Suprapubic skin (tissue), 3 donors: ENCODE measurements at regions not wholly inside any gene's neighbourhood (a gene's known extent, or its start where the extent isn't known, plus 50 kb on each side); places are given as distances from the start of the nearest gene placed in this dataset.

Experiments
- POLR2AphosphoS5 ChIP-seq, 3 donors: sonication (generic); formaldehyde crosslinking; IDR thresholded peaks; one replicate each; pipeline ENCODE4 v1.6.1; 2017; ENCODE audit warnings: antibody characterized with exemption in 3 of 3
- TF ChIP-seq, protein P1 (sequence below), 2 donors: fragments of 200-600 bp in 1 of 2; fragments of 450-650 bp in 1 of 2; sonication (generic) in 1 of 2; IDR thresholded peaks; one replicate each; pipeline ENCODE4 v1.5.1; 2016 to 2019; ENCODE audit warnings: antibody characterized with exemption in 2 of 2, mild to moderate bottlenecking in 1 of 2, moderate library complexity in 1 of 2

GRCh38 chr17:73827627-73828291 is 183.5 kb upstream of the SDK2 start:
- TF ChIP-seq POLR2AphosphoS5 (IDR thresholded peaks at IDR 0.05): no peak
- TF ChIP-seq, protein P1, sequence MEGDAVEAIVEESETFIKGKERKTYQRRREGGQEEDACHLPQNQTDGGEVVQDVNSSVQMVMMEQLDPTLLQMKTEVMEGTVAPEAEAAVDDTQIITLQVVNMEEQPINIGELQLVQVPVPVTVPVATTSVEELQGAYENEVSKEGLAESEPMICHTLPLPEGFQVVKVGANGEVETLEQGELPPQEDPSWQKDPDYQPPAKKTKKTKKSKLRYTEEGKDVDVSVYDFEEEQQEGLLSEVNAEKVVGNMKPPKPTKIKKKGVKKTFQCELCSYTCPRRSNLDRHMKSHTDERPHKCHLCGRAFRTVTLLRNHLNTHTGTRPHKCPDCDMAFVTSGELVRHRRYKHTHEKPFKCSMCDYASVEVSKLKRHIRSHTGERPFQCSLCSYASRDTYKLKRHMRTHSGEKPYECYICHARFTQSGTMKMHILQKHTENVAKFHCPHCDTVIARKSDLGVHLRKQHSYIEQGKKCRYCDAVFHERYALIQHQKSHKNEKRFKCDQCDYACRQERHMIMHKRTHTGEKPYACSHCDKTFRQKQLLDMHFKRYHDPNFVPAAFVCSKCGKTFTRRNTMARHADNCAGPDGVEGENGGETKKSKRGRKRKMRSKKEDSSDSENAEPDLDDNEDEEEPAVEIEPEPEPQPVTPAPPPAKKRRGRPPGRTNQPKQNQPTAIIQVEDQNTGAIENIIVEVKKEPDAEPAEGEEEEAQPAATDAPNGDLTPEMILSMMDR (IDR thresholded peaks at IDR 0.05): no peak
